DND-41 (cell line): ENCODE measurements at regions not wholly inside any gene's neighbourhood (a gene's known extent, or its start where the extent isn't known, plus 50 kb on each side); places are given as distances from the start of the nearest gene placed in this dataset.
A peak's percentile ranks its signal among the peaks of the same experiment; 100 is the strongest.

ENCODE experiments used
- ATAC-seq: fragments of 200-7000 bp; cut with Tn5 transposase; 3 replicates; pipeline ENCODE4 v1.9.1; 2021; ENCODE audit warnings: low read depth; ENCODE audit not compliant: insufficient read depth
- DNase-seq: peaks from one replicate; pipeline ENCODE4 v3.0.0-alpha.2; 2020
- H2AFZ ChIP-seq: 2 replicates; pipeline ENCODE4 v1.6.0; 2012; ENCODE audit warnings: low read depth, low read length
- H3K27ac ChIP-seq: 2 replicates; pipeline ENCODE4 v1.5.1; 2012; ENCODE audit warnings: low read length, inconsistent platforms
- H3K27me3 ChIP-seq: fragments of 200-600 bp; sonication (generic); 2 replicates; pipeline ENCODE4 v1.6.0; 2012; ENCODE audit warnings: low read length, mild to moderate bottlenecking, inconsistent platforms; ENCODE audit not compliant: insufficient read depth, poor library complexity
- H3K36me3 ChIP-seq: 2 replicates; pipeline ENCODE4 v1.5.1; 2012; ENCODE audit warnings: low read length, inconsistent platforms; ENCODE audit not compliant: insufficient read depth
- H3K4me1 ChIP-seq: 2 replicates; pipeline ENCODE4 v1.5.1; 2012; ENCODE audit warnings: mild to moderate bottlenecking, low read length; ENCODE audit not compliant: insufficient read depth
- H3K4me2 ChIP-seq: 2 replicates; pipeline ENCODE4 v1.6.0; 2012; ENCODE audit warnings: mild to moderate bottlenecking, moderate library complexity, low read length, inconsistent platforms; ENCODE audit not compliant: insufficient read depth
- H3K4me3 ChIP-seq, 2 experiments: fragments of 200-600 bp in 1 of 2; shearing (Covaris generic) in 1 of 2; 2 replicates each; pipeline ENCODE4 v1.5.1; 2012 to 2016; ENCODE audit warnings: inconsistent platforms in 2 of 2, low read length in 2 of 2, mild to moderate bottlenecking in 2 of 2, low read depth in 1 of 2, moderate library complexity in 1 of 2
- H3K79me2 ChIP-seq: 2 replicates; pipeline ENCODE4 v1.6.0; 2012; ENCODE audit warnings: low read length, inconsistent platforms; ENCODE audit not compliant: insufficient read depth
- H3K9ac ChIP-seq: 2 replicates; pipeline ENCODE4 v1.6.0; 2012; ENCODE audit warnings: low read depth, mild to moderate bottlenecking, inconsistent platforms, low read length, moderate library complexity
- H3K9me3 ChIP-seq: 2 replicates; pipeline ENCODE4 v1.5.1; 2012; ENCODE audit warnings: low read length, moderate library complexity, mild to moderate bottlenecking, inconsistent platforms; ENCODE audit not compliant: insufficient read depth, severe bottlenecking
- H4K20me1 ChIP-seq: 2 replicates; pipeline ENCODE4 v1.6.0; 2012; ENCODE audit warnings: low read length; ENCODE audit not compliant: insufficient read depth
- CTCF ChIP-seq: IDR thresholded peaks from 2 replicates; pipeline ENCODE4 v1.5.1; 2012; ENCODE audit warnings: borderline replicate concordance, low read length, moderate library complexity, mild to moderate bottlenecking; ENCODE audit not compliant: poor library complexity, severe bottlenecking; ENCODE audit errors: extremely low read depth
- EZH2 ChIP-seq: IDR thresholded peaks from 3 replicates; pipeline ENCODE4 v1.6.1; 2012; ENCODE audit warnings: borderline replicate concordance, low read depth, mild to moderate bottlenecking, moderate library complexity, low read length, inconsistent platforms; ENCODE audit not compliant: severe bottlenecking

- Histone ChIP-seq H3K4me1 (no peaks in the 10 kb centered on the region), H3K27me3 (peaks cover 3% of the 10 kb centered on the region), H3K9me3 (no peaks in the 10 kb centered on the region), H2AFZ (no peak overlapping the region), H3K27ac (no peak overlapping the region), H3K4me3 (no peak overlapping the region), H3K79me2 (no peaks in the 10 kb centered on the region), H3K36me3 (no peaks in the 10 kb centered on the region), H3K9ac (no peak overlapping the region), H4K20me1 (no peaks in the 10 kb centered on the region), H3K4me2 (no peak overlapping the region)
- TF ChIP-seq EZH2 (no peak), CTCF (no peak)
- ATAC-seq (no peak), DNase-seq (no peak)
These were observed 847.0 kb upstream of the MAP3K7 start for GRCh38 chr6:91433660-91434534.

- TF ChIP-seq EZH2 (no peak), CTCF (peak; percentile 15)
- Histone ChIP-seq H2AFZ (no peak overlapping the region), H3K27ac (no peak overlapping the region), H4K20me1 (no peaks in the 10 kb centered on the region), H3K9ac (no peak overlapping the region), H3K9me3 (no peaks in the 10 kb centered on the region), H3K79me2 (no peaks in the 10 kb centered on the region), H3K4me3 (no peak overlapping the region), H3K4me1 (no peaks in the 10 kb centered on the region), H3K27me3 (peaks cover 3% of the 10 kb centered on the region), H3K4me2 (no peak overlapping the region), H3K36me3 (no peaks in the 10 kb centered on the region)
- DNase-seq (no peak), ATAC-seq (no peak)
These were observed 842.2 kb upstream of the MAP3K7 start for GRCh38 chr6:91428953-91429560.

DNA sequence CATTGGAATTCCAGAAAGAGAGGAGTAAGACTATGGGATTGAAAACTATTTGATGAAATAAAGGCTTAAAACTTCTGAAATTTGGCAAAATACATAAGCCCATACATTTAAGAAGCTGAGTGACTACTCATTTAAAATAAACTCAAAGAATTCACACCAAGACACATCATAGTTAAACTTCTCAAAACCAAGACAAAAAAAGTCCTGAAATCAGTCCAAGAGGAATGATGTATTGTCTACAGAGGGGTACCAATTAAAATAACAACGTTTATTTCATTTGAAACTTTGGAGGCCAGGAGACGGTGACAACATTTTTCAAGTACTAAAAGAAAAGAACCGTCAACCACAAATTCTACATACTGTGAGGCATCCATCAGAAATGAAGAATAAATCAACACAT, 841.4 kb upstream of the MAP3K7 start:
- Histone ChIP-seq H2AFZ (no peak overlapping the region), H3K27ac (no peak overlapping the region), H3K27me3 (peaks cover 3% of the 10 kb centered on the region), H3K4me1 (no peaks in the 10 kb centered on the region), H3K9me3 (no peaks in the 10 kb centered on the region), H3K4me2 (no peak overlapping the region), H3K9ac (no peak overlapping the region), H3K36me3 (no peaks in the 10 kb centered on the region), H3K4me3 (no peak overlapping the region), H3K79me2 (no peaks in the 10 kb centered on the region), H4K20me1 (no peaks in the 10 kb centered on the region)
- no peak for ATAC-seq
- no peak for DNase-seq
- no peak for TF ChIP-seq CTCF
- TF ChIP-seq EZH2 = no peak

DNA sequence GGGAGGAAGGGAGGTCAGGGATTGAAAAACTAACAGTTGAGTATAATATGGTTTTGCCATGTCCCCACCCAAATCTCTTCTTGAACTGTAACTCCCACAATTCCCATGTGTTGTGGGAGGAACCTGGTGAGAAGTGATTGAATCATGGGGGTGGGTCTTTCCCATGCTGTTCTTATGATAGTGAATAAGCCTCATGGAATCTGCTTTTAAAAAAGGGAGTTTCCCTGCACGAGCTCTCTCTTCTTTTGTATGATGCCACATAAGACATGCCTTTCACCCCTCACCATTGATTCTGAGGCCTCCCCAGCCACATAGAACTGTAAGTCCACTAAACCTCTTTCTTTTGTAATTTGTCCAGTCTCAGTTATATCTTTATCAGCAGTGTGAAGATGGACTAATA, 833.4 kb upstream of the MAP3K7 start:
- Histone ChIP-seq H2AFZ (no peak overlapping the region), H4K20me1 (no peaks in the 10 kb centered on the region), H3K27ac (no peak overlapping the region), H3K4me1 (no peaks in the 10 kb centered on the region), H3K27me3 (no peaks in the 10 kb centered on the region), H3K36me3 (no peaks in the 10 kb centered on the region), H3K9ac (no peak overlapping the region), H3K4me2 (no peak overlapping the region), H3K79me2 (no peaks in the 10 kb centered on the region), H3K9me3 (no peaks in the 10 kb centered on the region), H3K4me3 (no peak overlapping the region)
- no peak for ATAC-seq
- no peak for DNase-seq
- TF ChIP-seq EZH2 (no peak), CTCF (no peak)
